ENCODE measurements at regions not wholly inside any gene's neighbourhood (a gene's known extent, or its start where the extent isn't known, plus 50 kb on each side); places are given as distances from the start of the nearest gene placed in this dataset.

GRCh38 chr6:43992126-43992663 is 135.1 kb downstream of the MRPL14 start:
- Histone ChIP-seq H3K27ac (ENCODE audit: low read length) (no peak overlapping the region), H3K4me1 (ENCODE audit: control insufficient read depth in 1 of 2, insufficient read depth in 2 of 2, low read length in 2 of 2) (peaks cover 4 to 18% of the 10 kb centered on the region in 2 donors), H3K4me3 (ENCODE audit: low read depth in 1 of 2, low read length in 2 of 2) (no peak overlapping the region)

GRCh38 chr6:43990627-43991619 is 136.3 kb downstream of the MRPL14 start:
- Histone ChIP-seq H3K4me3 (ENCODE audit: low read depth in 1 of 2, low read length in 2 of 2) (no peak overlapping the region), H3K9me3 (ENCODE audit: control insufficient read depth in 1 of 2, low read length in 2 of 2) (no peaks in the 10 kb centered on the region), H3K36me3 (ENCODE audit: control insufficient read depth in 1 of 2, insufficient read depth in 2 of 2, low read length in 2 of 2) (no peaks in the 10 kb centered on the region), H3K27me3 (ENCODE audit: low read depth, low read length) (no peaks in the 10 kb centered on the region), H3K27ac (ENCODE audit: low read length) (no peak overlapping the region), H3K4me1 (ENCODE audit: control insufficient read depth in 1 of 2, insufficient read depth in 2 of 2, low read length in 2 of 2) (peaks cover 4 to 18% of the 10 kb centered on the region in 2 donors)

More at GRCh38 chr6:43992126-43992663, 135.1 kb downstream of the MRPL14 start:
- H3K9me3 ChIP-seq (ENCODE audit: control insufficient read depth in 1 of 2, low read length in 2 of 2), result no peaks in the 10 kb centered on the region
- H3K27me3 ChIP-seq (ENCODE audit: low read depth, low read length), result no peaks in the 10 kb centered on the region
- H3K36me3 ChIP-seq (ENCODE audit: control insufficient read depth in 1 of 2, insufficient read depth in 2 of 2, low read length in 2 of 2), result no peaks in the 10 kb centered on the region

GRCh38 chr6:43990275-43990626 is 137.0 kb downstream of the MRPL14 start:
- Histone ChIP-seq H3K36me3 (ENCODE audit: control insufficient read depth in 1 of 2, insufficient read depth in 2 of 2, low read length in 2 of 2) (no peaks in the 10 kb centered on the region), H3K4me1 (ENCODE audit: control insufficient read depth in 1 of 2, insufficient read depth in 2 of 2, low read length in 2 of 2) (peaks cover 4 to 18% of the 10 kb centered on the region in 2 donors), H3K27ac (ENCODE audit: low read length) (no peak overlapping the region), H3K4me3 (ENCODE audit: low read depth in 1 of 2, low read length in 2 of 2) (no peak overlapping the region), H3K9me3 (ENCODE audit: control insufficient read depth in 1 of 2, low read length in 2 of 2) (no peaks in the 10 kb centered on the region), H3K27me3 (ENCODE audit: low read depth, low read length) (no peaks in the 10 kb centered on the region)

- H3K36me3 ChIP-seq (ENCODE audit: control insufficient read depth in 1 of 2, insufficient read depth in 2 of 2, low read length in 2 of 2), result no peaks in the 10 kb centered on the region
Measured at GRCh38 chr6:43989581-43990146, 137.6 kb downstream of the MRPL14 start.

GRCh38 chr6:43988801-43989200 is 138.5 kb downstream of the MRPL14 start:
- Histone ChIP-seq H3K4me1 (ENCODE audit: control insufficient read depth in 1 of 2, insufficient read depth in 2 of 2, low read length in 2 of 2) (peaks cover 4 to 18% of the 10 kb centered on the region in 2 donors), H3K27me3 (ENCODE audit: low read depth, low read length) (no peaks in the 10 kb centered on the region), H3K36me3 (ENCODE audit: control insufficient read depth in 1 of 2, insufficient read depth in 2 of 2, low read length in 2 of 2) (no peaks in the 10 kb centered on the region), H3K9me3 (ENCODE audit: control insufficient read depth in 1 of 2, low read length in 2 of 2) (no peaks in the 10 kb centered on the region), H3K4me3 (ENCODE audit: low read depth in 1 of 2, low read length in 2 of 2) (no peak overlapping the region), H3K27ac (ENCODE audit: low read length) (no peak overlapping the region)

More at GRCh38 chr6:43989581-43990146, 137.6 kb downstream of the MRPL14 start:
- Histone ChIP-seq H3K4me1 (ENCODE audit: control insufficient read depth in 1 of 2, insufficient read depth in 2 of 2, low read length in 2 of 2) (peaks cover 4 to 18% of the 10 kb centered on the region in 2 donors), H3K4me3 (ENCODE audit: low read depth in 1 of 2, low read length in 2 of 2) (no peak overlapping the region), H3K27me3 (ENCODE audit: low read depth, low read length) (no peaks in the 10 kb centered on the region), H3K9me3 (ENCODE audit: control insufficient read depth in 1 of 2, low read length in 2 of 2) (no peaks in the 10 kb centered on the region), H3K27ac (ENCODE audit: low read length) (no peak overlapping the region)

GRCh38 chr6:43987838-43988439 is 139.3 kb downstream of the MRPL14 start:
- Histone ChIP-seq H3K27me3 (ENCODE audit: low read depth, low read length) (no peaks in the 10 kb centered on the region), H3K36me3 (ENCODE audit: control insufficient read depth in 1 of 2, insufficient read depth in 2 of 2, low read length in 2 of 2) (no peaks in the 10 kb centered on the region), H3K9me3 (ENCODE audit: control insufficient read depth in 1 of 2, low read length in 2 of 2) (no peaks in the 10 kb centered on the region), H3K4me1 (ENCODE audit: control insufficient read depth in 1 of 2, insufficient read depth in 2 of 2, low read length in 2 of 2) (peaks cover 4 to 18% of the 10 kb centered on the region in 2 donors), H3K4me3 (ENCODE audit: low read depth in 1 of 2, low read length in 2 of 2) (no peak overlapping the region), H3K27ac (ENCODE audit: low read length) (no peak overlapping the region)

GRCh38 chr6:43986177-43986825 is 141.0 kb downstream of the MRPL14 start:
- H3K27ac ChIP-seq (ENCODE audit: low read length), result no peak overlapping the region

GRCh38 chr6:43985329-43985728 is 141.9 kb downstream of the MRPL14 start:
- no peak overlapping the region for H3K4me3 ChIP-seq (ENCODE audit: low read depth in 1 of 2, low read length in 2 of 2)
- H3K4me1 ChIP-seq (ENCODE audit: control insufficient read depth in 1 of 2, insufficient read depth in 2 of 2, low read length in 2 of 2), result peaks cover 4 to 8% of the 10 kb centered on the region in 2 donors
- no peaks in the 10 kb centered on the region for H3K9me3 ChIP-seq (ENCODE audit: control insufficient read depth in 1 of 2, low read length in 2 of 2)
- H3K27me3 ChIP-seq (ENCODE audit: low read depth, low read length), result no peaks in the 10 kb centered on the region
- no peak overlapping the region for H3K27ac ChIP-seq (ENCODE audit: low read length)
- H3K36me3 ChIP-seq (ENCODE audit: control insufficient read depth in 1 of 2, insufficient read depth in 2 of 2, low read length in 2 of 2), result no peaks in the 10 kb centered on the region

More at GRCh38 chr6:43986177-43986825, 141.0 kb downstream of the MRPL14 start:
- Histone ChIP-seq H3K36me3 (ENCODE audit: control insufficient read depth in 1 of 2, insufficient read depth in 2 of 2, low read length in 2 of 2) (no peaks in the 10 kb centered on the region), H3K4me3 (ENCODE audit: low read depth in 1 of 2, low read length in 2 of 2) (no peak overlapping the region), H3K9me3 (ENCODE audit: control insufficient read depth in 1 of 2, low read length in 2 of 2) (no peaks in the 10 kb centered on the region), H3K4me1 (ENCODE audit: control insufficient read depth in 1 of 2, insufficient read depth in 2 of 2, low read length in 2 of 2) (peaks cover 4 to 17% of the 10 kb centered on the region in 2 donors), H3K27me3 (ENCODE audit: low read depth, low read length) (no peaks in the 10 kb centered on the region)

- no peak overlapping the region for H3K4me3 ChIP-seq (ENCODE audit: low read depth in 1 of 2, low read length in 2 of 2)
- no peaks in the 10 kb centered on the region for H3K27me3 ChIP-seq (ENCODE audit: low read depth, low read length)
- H3K36me3 ChIP-seq (ENCODE audit: control insufficient read depth in 1 of 2, insufficient read depth in 2 of 2, low read length in 2 of 2), result no peaks in the 10 kb centered on the region
- H3K27ac ChIP-seq (ENCODE audit: low read length), result no peak overlapping the region
- no peaks in the 10 kb centered on the region for H3K9me3 ChIP-seq (ENCODE audit: control insufficient read depth in 1 of 2, low read length in 2 of 2)
- H3K4me1 ChIP-seq (ENCODE audit: control insufficient read depth in 1 of 2, insufficient read depth in 2 of 2, low read length in 2 of 2), result peaks cover 1 to 4% of the 10 kb centered on the region in 2 donors
Measured at GRCh38 chr6:43984442-43985321, 142.6 kb downstream of the MRPL14 start.

GRCh38 chr6:43983632-43984031 is 143.6 kb downstream of the MRPL14 start:
- Histone ChIP-seq H3K4me3 (ENCODE audit: low read depth in 1 of 2, low read length in 2 of 2) (no peak overlapping the region), H3K9me3 (ENCODE audit: control insufficient read depth in 1 of 2, low read length in 2 of 2) (no peaks in the 10 kb centered on the region), H3K4me1 (ENCODE audit: control insufficient read depth in 1 of 2, insufficient read depth in 2 of 2, low read length in 2 of 2) (peaks cover 0 to 4% of the 10 kb centered on the region in 2 donors), H3K27me3 (ENCODE audit: low read depth, low read length) (no peaks in the 10 kb centered on the region), H3K36me3 (ENCODE audit: control insufficient read depth in 1 of 2, insufficient read depth in 2 of 2, low read length in 2 of 2) (no peaks in the 10 kb centered on the region), H3K27ac (ENCODE audit: low read length) (no peak overlapping the region)

All from muscle layer of duodenum (tissue), 2 donors.